NCI-H128 (cell line): ENCODE measurements at regions not wholly inside any gene's neighbourhood (a gene's known extent, or its start where the extent isn't known, plus 50 kb on each side); places are given as distances from the start of the nearest gene placed in this dataset.
"Not testable (repeated sequence)": the region's sequence is repeated elsewhere in the genome, so short reads cannot be mapped to it uniquely, and the experiment has no call there.

Source experiments
- DNase-seq: peaks from one replicate; lab custom pipeline; 2025; ENCODE audit not compliant: unreplicated experiment; lab: John Stamatoyannopoulos, UW

DNA sequence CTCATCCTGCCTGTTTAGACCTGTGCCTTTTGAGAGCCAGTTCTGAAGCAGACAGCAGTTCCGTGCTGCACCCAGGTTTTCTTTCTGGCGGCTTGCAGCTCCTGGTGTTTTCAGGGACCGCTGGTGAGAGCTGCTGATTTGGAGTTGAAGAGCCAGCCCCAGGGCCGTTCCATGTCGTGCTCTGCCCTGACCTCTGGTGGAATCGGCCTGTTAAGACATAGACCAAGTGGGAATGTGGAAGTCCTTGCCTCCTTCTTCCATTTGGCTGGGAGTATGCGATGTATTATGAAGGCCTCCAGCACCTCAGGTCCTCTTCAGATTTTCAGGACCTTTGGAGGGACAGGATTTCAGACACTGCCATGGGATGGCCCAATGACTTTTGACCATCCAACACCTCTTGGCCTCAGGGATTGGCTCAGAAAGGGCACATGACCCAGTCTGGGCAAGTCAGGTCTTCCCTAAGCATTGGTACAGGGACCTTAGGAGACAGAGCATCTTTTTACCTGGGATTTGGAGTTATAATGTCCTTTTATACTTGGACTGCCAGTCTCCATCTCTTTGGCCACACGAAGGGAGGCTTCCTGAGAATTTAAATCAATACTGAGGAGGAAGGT lies 136.1 kb upstream of the CLINT1 start:
- peak; percentile 6 for DNase-seq

DNA sequence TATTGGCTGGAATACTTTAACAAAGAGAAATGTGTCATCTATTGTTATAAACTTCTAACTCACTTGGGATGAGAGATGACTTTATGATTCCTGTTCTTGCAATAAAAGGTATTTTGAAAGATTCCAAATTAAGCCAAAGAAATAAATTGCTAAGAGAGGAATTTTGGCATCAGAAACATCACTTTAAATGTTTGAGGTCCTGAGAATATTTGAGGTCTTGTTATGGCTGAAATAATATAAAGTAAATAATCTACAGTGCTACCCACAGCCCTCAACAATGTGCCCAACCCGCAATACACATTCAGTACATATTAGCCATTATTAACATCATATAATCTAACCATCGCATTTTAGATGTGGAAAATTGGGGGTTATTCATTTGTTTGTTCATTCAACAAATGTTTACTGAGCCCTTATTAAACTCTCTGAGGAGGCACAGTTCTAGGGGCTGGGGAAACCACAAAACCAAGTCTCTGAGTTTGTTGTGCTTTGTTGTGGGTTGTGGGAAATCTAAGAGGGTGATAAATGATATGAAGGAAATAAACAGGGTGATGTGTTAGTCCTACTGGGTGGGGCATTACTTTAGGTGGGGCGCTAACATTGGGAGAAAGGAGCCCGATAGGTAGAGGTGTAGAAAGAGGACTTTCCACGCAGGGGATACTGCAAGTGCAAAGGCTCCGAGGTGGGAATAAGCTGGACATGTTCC lies 135.2 kb upstream of the CLINT1 start:
- no peak for DNase-seq

DNA sequence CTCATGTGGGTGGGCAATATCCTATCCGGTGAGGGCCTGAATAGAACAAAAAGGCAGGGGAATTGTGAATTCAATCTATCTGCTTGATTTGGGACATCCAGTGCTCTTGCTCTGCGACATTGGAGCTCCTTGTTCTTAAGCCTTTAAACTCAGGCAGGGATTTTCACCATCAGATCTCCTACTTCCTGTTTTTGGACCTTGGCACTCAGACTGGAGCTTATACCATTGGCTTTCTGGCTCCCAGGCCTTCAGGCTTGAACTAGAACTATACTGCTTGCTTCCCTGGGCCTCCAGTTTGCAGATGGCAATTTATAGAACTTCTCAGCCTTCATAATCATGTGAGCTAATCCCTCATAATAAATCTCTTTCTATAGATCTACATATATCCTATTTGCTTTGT lies 134.3 kb upstream of the CLINT1 start:
- no peak for DNase-seq

DNA sequence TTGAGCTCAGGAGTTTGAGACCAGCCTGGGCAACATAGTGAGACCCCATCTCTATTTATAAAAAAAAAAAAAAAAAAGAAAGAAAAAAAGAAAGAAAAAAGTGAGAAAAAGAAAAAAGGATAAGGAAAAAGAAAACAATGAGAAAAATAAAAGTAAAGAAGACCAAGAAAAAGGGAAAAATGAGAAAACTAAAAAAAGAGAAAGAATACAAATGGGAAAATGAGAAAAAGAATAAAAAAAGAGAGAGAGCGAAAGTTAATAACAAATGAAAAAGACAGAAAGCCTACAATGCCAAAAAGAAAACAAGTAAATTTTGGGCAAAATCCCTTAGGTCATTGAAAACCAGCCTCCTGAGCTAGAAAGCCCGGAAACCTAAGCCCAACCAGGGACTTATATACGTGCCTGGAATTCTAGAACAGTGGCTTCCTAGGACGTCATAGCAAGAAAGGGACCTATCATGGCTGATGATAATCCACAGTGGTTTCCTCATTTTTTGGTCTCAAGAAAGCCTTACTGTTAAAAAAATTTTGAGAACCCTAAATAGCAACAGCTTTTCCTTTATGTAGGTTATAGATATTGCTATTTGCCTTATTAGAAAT lies 131.7 kb upstream of the CLINT1 start:
- DNase-seq: no peak

DNA sequence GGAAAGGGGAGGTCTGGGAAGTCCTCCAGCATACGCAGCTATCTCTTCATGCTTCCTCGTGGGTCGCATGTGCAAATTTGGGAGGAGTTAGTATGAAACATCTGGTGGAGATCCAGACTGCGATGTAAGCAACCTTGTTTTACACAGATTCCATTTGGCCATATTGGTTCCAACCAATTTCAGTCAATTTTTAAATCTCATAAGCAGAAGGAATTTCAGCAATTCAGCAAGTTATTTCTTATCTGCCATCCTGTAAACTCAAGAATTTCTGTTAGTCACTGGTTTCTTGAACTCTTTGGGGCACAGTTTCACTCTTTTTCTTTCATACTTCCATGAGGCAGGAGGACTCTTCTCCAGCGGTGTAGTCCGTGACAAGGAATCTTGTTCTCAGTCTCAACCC lies 130.4 kb upstream of the CLINT1 start:
- no peak for DNase-seq

DNA sequence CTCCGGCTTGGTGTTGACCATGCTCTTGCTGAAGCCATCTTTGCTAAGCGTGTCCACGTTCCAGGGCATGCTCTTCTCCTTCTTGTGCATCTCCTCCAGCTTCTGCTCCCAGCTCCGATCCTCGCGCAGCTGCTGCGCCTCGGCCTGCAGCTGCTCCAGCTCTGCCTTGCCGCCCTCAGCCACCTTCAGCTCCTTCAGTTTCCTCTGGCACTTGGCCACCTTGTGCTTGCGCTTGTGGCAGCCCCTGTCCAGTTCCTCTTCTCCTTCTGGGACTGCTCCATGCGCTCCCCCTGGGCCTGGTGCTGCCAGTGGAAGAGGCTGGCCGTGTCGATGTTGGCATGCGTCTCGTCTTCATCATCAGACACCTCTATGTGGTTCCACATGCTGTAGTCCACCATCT lies 128.3 kb upstream of the CLINT1 start:
- no peak for DNase-seq

DNA sequence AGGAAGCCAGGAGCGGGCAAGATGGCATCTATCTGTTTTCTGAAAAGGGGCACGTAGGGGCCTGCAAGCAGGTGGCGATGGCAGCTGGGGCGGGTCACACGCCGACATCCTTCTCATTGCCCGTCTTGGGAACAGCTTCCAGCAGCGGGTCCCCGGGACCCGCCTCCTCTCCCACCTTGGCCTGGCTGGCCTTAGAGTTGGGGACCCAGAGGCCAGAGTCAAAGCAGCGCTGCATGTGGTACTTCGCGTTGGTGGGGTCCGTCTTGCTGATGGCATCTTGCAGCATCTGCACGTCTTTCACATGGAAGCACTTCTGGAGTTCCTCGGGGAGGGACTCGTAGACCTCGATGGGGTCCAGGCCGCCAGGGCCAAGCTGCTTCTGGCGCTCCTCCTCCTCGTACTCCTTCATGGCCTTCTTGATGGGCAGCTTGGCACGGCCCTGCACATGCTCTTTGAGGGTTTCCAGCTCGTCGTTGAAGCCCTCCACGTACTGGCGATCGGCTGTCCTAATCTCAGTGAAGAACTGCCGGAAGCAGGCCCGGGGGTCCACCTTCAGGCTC lies 127.6 kb upstream of the CLINT1 start:
- DNase-seq: no peak

DNA sequence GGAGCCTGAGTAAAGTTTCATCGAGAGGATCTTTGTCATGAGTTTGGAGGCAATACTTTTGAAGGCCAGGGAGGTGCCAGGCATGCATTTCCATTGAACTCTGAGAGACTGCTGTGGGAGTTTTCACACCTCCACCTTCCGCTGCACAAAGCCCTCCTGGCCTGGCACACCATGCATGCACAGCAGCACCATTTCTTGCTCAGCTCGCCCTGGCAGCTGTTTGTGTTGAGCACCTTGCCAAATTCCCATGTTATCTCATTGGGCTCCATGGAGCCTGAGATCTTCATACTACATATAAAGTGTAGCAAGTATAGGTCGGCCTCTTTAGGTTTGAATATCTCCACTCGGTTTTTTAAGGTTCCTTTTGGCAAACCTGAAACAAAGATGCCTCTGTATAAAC lies 125.7 kb upstream of the CLINT1 start:
- no peak for DNase-seq

DNA sequence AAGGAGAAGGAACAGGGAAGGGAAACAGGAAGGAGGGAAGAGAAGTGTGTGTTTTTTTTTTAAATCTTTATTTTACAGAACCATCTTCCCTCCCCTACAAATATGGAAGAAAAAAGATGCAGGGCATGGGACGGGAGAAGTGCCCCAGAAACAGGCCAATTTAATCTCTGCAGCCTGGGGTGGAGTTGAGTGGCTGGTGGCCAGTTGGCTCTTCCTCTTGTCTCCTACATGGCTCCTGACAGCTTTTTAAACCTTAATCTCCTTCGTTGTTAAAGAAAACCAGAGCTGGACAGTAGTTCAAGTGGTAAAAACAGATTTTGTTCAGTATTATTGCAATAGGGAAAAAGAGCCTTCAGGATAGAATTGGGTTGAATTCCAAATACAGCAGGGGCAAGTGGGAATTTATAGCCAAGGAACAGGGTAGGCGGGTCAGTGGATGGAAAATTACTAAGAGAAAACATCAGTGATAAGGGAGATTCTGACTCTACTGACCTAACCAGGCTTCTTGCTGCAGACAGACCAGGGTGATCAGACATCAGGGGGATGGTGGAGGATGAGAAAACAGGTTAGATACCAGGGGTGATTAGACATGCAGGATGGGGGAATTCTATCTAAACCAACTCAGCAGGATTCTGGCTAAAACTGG lies 125.1 kb upstream of the CLINT1 start:
- DNase-seq: no peak

DNA sequence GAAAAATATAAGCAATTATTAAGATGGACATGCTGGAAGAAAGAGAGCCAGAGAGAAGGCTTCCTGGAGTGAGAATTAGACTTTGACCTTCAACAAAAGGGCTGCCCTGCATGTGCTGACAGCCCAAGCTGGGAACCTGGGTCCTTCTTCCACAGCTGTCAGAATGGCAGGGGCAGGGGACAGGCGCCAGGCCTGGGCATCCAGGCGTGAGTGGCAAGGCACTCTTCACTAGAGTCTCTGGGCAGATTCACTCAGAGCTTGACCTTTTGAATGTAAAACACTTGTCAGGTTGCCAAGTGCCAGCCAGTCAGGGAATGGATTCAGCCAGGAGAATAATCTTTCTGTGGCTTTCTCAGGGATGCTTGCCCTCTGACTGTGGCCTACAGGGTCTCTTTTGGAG lies 119.1 kb upstream of the CLINT1 start:
- no peak for DNase-seq

DNA sequence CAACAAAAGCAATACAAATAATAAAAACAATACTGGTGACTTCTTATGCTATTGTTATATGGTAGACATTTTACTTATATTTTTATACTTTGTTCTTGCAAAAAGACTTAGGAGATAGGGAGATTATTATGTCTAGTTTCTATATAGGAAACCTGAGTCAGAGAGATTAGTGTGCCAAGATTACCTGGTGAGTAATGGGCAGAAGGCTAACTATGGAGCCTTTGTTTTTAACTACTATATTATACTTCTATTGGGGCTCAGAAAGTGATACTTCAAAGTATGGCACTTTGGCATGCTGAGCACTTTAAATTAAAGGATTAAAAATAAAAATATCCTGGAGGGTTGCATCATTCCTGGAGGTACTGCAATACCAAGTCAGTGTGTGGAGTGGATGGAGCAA lies 117.5 kb upstream of the CLINT1 start:
- no peak for DNase-seq

DNA sequence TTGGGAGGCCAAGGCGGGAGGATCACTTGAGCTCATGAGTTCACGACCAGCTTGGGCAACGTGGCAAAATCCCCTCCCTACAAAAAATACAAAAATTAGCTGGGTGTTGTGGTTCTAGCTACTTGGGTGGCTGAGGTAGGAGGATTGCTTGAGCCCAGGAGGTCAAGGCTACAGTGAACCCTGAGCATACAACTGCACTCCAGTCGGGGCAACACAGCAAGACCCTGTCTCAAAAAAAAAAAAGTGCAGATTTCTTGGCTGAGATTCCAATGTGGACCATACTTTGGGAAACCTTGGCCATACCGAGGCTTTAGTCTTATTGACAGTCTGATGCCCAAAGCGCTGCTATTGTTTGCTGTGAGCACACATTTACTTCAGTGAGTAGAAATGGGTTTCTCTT lies 113.6 kb upstream of the CLINT1 start:
- DNase-seq: no peak

DNA sequence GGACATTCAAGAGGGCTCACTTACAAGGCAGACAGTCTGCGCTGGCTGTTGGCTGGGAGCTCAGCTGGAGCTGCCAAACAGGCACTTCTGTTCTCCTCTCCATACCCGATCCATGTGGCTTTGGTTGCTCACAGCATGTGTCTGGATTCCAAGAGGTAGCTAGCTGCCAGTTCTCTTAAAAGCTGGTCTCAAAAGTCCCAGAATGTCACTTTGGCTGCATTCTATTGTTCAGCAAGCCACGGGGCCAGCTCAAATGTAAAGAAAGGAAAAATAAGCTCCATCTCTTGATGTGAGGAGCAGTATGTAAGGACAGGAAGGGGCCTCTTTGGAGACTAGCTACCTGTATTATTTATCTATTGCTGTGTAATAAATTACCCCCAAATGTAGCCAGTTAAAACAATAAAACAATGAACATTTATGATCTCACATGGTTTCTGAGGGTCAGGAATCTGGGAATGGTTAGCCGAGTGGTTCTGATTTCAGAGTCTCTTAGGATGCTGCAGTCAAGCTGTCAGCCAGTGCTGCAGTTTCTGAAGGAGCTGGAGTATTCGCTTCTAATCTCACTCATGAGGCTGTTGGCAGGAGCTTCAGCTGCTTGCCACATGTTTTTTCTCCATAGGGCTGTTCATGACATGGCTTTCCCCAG lies 112.7 kb upstream of the CLINT1 start:
- DNase-seq: peak; percentile 58

DNA sequence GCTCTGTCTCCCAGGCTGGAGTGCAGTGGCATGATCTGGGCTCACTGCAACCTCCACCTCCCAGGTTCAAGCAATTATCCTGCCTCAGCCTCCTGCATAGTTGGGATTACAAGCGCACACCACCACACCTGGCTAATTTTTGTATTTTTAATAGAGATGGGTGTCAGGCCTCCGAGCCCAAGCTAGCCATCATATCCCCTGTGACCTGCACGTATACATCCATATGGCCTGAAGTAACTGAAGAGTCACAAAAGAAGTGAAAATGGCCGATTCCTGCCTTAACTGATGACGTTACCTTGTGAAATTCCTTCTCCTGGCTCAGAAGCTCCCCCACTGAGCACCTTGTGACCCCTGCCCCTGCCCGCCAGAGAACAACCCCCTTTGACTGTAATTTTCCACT lies 109.6 kb upstream of the CLINT1 start:
- DNase-seq: not testable (repeated sequence)

DNA sequence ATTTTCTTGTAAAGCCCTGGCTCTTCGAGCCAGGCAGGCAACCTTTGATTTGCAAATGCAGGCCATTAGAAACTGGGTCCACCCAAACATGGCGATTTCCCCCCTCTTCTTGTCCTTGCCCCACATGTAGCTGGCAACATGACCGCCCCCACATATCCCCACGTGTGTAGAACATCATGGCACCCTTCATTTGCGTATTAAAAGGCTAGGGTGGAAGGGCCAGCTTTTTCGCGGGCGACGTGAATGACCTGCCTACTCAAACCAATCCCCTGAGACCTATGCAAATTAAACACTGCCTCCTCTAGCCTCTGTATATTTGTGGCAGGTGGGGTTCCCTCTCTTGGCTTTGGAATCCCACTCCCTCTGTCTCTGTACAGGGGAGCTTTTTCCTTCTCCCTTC lies 107.0 kb upstream of the CLINT1 start:
- DNase-seq: no peak

DNA sequence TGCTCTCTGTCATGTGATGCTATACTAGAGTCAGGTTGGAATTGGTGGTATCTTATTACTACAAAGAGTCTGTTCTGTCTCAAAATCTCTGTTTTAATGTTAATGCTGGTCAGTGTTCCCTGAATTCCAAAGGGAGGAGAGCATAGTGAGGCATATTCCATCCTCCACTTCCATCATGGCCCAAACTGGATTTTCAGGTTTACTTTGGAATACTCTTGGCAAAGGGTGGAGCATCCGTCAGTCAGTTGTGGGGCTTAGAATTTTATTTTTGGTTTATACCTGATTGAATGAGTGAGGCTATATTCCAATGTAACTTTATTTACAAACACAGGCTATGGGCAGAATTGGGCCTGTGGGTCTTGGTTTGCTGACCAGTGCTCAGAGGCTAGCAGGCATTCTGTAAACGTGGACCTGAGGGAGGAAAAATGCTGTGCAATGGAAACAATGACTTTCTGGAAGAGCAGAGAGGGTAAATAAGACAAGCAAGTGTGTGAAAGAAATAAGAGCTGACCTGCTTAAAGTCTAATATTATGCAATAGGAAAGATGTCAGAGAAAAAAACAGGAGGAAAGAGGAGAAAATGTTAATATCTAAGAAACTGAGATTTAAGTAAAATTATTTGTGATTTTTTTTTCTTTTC lies 106.2 kb upstream of the CLINT1 start:
- no peak for DNase-seq

DNA sequence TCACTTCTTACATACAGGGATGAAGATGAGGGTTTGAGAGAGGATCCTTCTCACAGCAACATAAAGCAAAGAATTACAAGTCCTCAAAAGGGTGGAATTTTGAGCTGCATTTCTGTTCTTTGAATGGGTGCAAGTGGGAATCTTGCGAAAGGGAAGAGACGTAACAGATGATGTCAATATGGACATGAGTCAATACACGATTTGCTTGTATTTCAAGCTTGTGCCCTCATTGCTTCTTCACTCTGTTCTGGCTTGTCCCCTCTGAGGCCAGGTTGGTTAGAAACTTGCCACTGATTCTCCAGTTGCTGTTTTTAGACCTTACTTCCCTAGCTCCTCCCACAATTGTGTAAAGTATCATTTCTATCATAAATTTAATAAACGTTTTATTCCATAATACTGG lies 104.8 kb upstream of the CLINT1 start:
- DNase-seq: no peak

DNA sequence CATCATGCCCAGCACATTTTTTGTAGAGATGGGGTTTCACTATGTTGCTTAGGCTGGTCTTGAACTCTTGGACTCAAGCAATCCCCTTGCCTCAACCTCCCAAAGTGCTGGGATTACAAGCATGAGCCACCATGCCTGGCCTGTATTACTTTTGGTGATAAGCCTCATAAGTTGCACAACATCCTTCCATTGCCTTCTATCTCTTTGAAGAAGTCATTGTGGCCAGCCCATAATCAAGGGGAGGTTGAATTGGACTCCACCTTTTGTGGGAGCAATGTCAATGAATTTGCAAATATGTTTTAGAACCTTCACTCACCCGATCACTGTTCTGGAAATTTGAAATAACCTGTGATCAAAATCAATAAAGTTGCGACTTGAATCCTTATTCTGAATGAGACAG lies 104.3 kb upstream of the CLINT1 start:
- no peak for DNase-seq

DNA sequence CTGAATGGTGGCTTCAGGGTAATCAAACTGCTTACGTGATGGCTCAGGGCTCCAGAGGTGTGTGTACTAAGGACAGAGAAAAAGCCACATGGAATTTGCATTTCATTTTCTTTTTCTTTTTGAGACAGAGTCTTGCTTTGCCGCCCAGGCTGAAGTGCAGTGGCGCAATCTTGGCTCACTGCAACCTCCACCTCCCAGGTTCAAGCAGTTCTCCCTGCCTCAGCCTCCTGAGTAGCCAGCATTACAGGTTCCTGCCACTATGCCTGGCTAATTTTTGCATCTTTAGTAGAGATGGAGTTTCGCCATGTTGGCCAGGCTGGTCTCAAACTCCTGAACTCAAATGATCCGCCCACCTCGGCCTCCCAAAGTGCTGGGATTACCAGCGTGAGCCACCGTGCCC lies 103.7 kb upstream of the CLINT1 start:
- not testable (repeated sequence) for DNase-seq

DNA sequence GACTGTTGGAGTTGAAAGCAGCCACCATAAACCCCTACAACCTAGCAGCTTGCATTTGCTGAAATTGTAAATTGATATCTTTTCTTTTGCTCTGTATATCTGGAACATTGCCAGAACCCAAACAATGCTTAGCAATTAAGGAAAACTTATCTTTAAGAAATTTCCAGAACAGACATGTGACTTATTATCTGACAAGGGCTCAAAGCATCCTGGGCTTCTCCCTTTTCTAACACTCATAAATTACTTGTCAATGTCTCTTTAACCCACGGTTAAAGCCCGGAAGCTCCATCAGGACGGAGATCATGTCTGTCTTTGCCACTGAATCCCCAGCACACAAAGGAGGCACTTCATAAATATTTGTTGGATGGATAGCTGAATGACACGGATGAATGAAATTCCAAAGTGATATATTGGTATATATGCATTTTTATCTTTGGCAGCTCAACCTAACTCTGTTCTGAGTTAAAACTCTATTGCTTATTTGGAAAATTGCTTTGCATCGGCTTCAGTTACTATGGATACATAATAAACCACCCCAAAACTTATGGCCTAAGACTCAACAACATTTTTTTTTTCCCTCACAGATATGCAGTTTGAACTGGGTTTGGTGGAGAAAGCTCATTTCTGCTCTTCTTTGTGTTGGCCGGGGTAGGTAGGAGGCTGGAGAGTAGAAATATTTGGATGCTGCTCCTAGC lies 103.1 kb upstream of the CLINT1 start:
- DNase-seq: peak; percentile 35
